ENCODE measurements at regions not wholly inside any gene's neighbourhood (a gene's known extent, or its start where the extent isn't known, plus 50 kb on each side); places are given as distances from the start of the nearest gene placed in this dataset.

GRCh38 chr7:39829028-39829427 lies 121.0 kb upstream of the CDK13 start (continued):
- TF ChIP-seq, protein P1, sequence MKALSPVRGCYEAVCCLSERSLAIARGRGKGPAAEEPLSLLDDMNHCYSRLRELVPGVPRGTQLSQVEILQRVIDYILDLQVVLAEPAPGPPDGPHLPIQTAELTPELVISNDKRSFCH (CRISPR knock-in tag; IDR thresholded peaks at IDR 0.05): no peak
- TF ChIP-seq, protein P1 (tag; IDR thresholded peaks at IDR 0.05): no peak
- TF ChIP-seq ZBTB43 (CRISPR knock-in tag; IDR thresholded peaks at IDR 0.05) (no peak), PURB (CRISPR knock-in tag; IDR thresholded peaks at IDR 0.05; ENCODE audit: low read depth) (no peak), BRD4 (IDR thresholded peaks at IDR 0.05) (no peak), BHLHE40 (IDR thresholded peaks at IDR 0.05; ENCODE audit: low read length) (no peak), CBFA2T3 (IDR thresholded peaks at IDR 0.05) (peak; percentile 53), GTF2A2 (tag; IDR thresholded peaks at IDR 0.05) (no peak), PRMT5 (CRISPR knock-in tag; IDR thresholded peaks at IDR 0.05) (no peak), POLR2AphosphoS2 (IDR thresholded peaks at IDR 0.05; ENCODE audit: low read length) (no peak), SIN3B (IDR thresholded peaks at IDR 0.05; ENCODE audit: low read depth) (no peak), ZKSCAN8 (CRISPR knock-in tag; IDR thresholded peaks at IDR 0.05) (no peak), ARNT (IDR thresholded peaks at IDR 0.05) (no peak), ZNF124 (CRISPR knock-in tag; IDR thresholded peaks at IDR 0.05) (no peak), HDAC2 (IDR thresholded peaks at IDR 0.05) (no peak), ZEB2 (IDR thresholded peaks at IDR 0.05) (no peak), ATF3 (IDR thresholded peaks at IDR 0.05) (no peak), ATF3 (CRISPR knock-in tag; conservative IDR thresholded peaks at IDR 0.05) (no peak), RNF219 (CRISPR knock-in tag; IDR thresholded peaks at IDR 0.05) (no peak), ZNF212 (CRISPR knock-in tag; IDR thresholded peaks at IDR 0.05) (no peak), MEIS2 (IDR thresholded peaks at IDR 0.05; ENCODE audit: partially characterized antibody) (peak; percentile 20), RBM17 (IDR thresholded peaks at IDR 0.05; ENCODE audit: borderline replicate concordance, low read depth, low read length) (no peak), ZBTB17 (CRISPR knock-in tag; IDR thresholded peaks at IDR 0.05) (no peak), ZNF347 (CRISPR knock-in tag; IDR thresholded peaks at IDR 0.05; ENCODE audit: low read depth) (no peak)
- TF ChIP-seq, protein P2, sequence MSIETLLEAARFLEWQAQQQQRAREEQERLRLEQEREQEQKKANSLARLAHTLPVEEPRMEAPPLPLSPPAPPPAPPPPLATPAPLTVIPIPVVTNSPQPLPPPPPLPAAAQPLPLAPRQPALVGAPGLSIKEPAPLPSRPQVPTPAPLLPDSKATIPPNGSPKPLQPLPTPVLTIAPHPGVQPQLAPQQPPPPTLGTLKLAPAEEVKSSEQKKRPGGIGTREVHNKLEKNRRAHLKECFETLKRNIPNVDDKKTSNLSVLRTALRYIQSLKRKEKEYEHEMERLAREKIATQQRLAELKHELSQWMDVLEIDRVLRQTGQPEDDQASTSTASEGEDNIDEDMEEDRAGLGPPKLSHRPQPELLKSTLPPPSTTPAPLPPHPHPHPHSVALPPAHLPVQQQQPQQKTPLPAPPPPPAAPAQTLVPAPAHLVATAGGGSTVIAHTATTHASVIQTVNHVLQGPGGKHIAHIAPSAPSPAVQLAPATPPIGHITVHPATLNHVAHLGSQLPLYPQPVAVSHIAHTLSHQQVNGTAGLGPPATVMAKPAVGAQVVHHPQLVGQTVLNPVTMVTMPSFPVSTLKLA (conservative IDR thresholded peaks at IDR 0.05): no peak

All from K562 (cell line).